HEK293 (cell line): ENCODE measurements at regions not wholly inside any gene's neighbourhood (a gene's known extent, or its start where the extent isn't known, plus 50 kb on each side); places are given as distances from the start of the nearest gene placed in this dataset.

Source experiments
- CTCF ChIA-PET: fragments of 350-600 bp; formaldehyde crosslinking; extraction: SDS; loops from one replicate; lab custom pipeline; 2021; ENCODE audit warnings: antibody characterized with exemption; lab: Yijun Ruan, JAX
- POLR2A ChIA-PET: fragments of 300-600 bp; formaldehyde crosslinking; extraction: SDS; loops from one replicate; lab custom pipeline; 2020; ENCODE audit warnings: antibody characterized with exemption, inconsistent platforms; lab: Yijun Ruan, JAX
- H3K27ac ChIP-seq: fragments of 200-500 bp; sonication (Bioruptor generic); 2 replicates; pipeline ENCODE4 v1.5.1; 2014; ENCODE audit warnings: low read depth, low read length, control low read depth, inconsistent platforms; ENCODE audit errors: extremely low read depth
- H3K36me3 ChIP-seq, 2 experiments: fragments of 200-500 bp in 1 of 2; sonication (Bioruptor generic) in 1 of 2; 1 replicate in 1 of 2; 2 replicates in 1 of 2; pipeline ENCODE4 v1.5.1; 2014 to 2017; ENCODE audit warnings: inconsistent platforms in 2 of 2, low read length in 2 of 2; ENCODE audit not compliant: control insufficient read depth in 2 of 2, insufficient read depth in 1 of 2
- H3K4me1 ChIP-seq: fragments of 200-500 bp; sonication (Bioruptor generic); 2 replicates; pipeline ENCODE4 v1.5.1; 2014; ENCODE audit warnings: mild to moderate bottlenecking, low read length, inconsistent platforms; ENCODE audit not compliant: control insufficient read depth, insufficient read depth
- H3K4me3 ChIP-seq: 2 replicates; pipeline ENCODE4 v1.5.1; 2011; ENCODE audit warnings: low read depth, mild to moderate bottlenecking, control low read depth, low read length, moderate library complexity
- H3K9me3 ChIP-seq: fragments of 200-500 bp; sonication (Bioruptor generic); 2 replicates; pipeline ENCODE4 v1.5.1; 2014; ENCODE audit warnings: low read depth, low read length, inconsistent platforms; ENCODE audit not compliant: control insufficient read depth, insufficient read depth
- BCL6B ChIP-seq: fragments of 450-650 bp; formaldehyde crosslinking; IDR thresholded peaks from 2 replicates; pipeline ENCODE4 v1.5.1; 2017; ENCODE audit warnings: missing biosample characterization, missing genetic modification characterization
- ELK4 ChIP-seq: IDR thresholded peaks from 2 replicates; pipeline ENCODE4 v1.6.1; 2011; ENCODE audit warnings: mild to moderate bottlenecking, low read depth, low read length, borderline replicate concordance
- GLI2 ChIP-seq: fragments of 450-650 bp; formaldehyde crosslinking; IDR thresholded peaks from 2 replicates; pipeline ENCODE4; 2017; ENCODE audit warnings: missing biosample characterization, missing genetic modification characterization, low read depth, borderline replicate concordance
- ZBTB26 ChIP-seq: fragments of 450-650 bp; formaldehyde crosslinking; optimal IDR thresholded peaks from 2 replicates; pipeline ENCODE3; 2016; ENCODE audit warnings: missing biosample characterization, mild to moderate bottlenecking, missing genetic modification characterization
- ZBTB6 ChIP-seq: fragments of 450-650 bp; formaldehyde crosslinking; IDR thresholded peaks from 2 replicates; pipeline ENCODE4 v1.5.1; 2017; ENCODE audit warnings: missing biosample characterization, missing genetic modification characterization
- ZFHX2 ChIP-seq: fragments of 450-650 bp; formaldehyde crosslinking; conservative IDR thresholded peaks from 2 replicates; pipeline ENCODE4 v1.5.1; 2016; ENCODE audit warnings: missing biosample characterization, missing genetic modification characterization
- ZFP3 ChIP-seq: fragments of 450-650 bp; formaldehyde crosslinking; IDR thresholded peaks from 2 replicates; pipeline ENCODE4 v1.5.1; 2016; ENCODE audit warnings: low read depth, missing biosample characterization, missing genetic modification characterization
- ZFP69B ChIP-seq: fragments of 450-650 bp; formaldehyde crosslinking; IDR thresholded peaks from 2 replicates; pipeline ENCODE4 v1.5.1; 2016; ENCODE audit warnings: missing biosample characterization, missing genetic modification characterization
- ZIC2 ChIP-seq: fragments of 450-650 bp; formaldehyde crosslinking; IDR thresholded peaks from 2 replicates; pipeline ENCODE4 v1.5.1; 2016; ENCODE audit warnings: missing biosample characterization, missing genetic modification characterization
- ZNF112 ChIP-seq: fragments of 450-650 bp; formaldehyde crosslinking; IDR thresholded peaks from 2 replicates; pipeline ENCODE4 v1.5.0; 2017; ENCODE audit warnings: missing biosample characterization, missing genetic modification characterization
- ZNF202 ChIP-seq: fragments of 450-650 bp; formaldehyde crosslinking; IDR thresholded peaks from 2 replicates; pipeline ENCODE4 v1.5.1; 2016; ENCODE audit warnings: missing biosample characterization, missing genetic modification characterization, borderline replicate concordance
- ZNF23 ChIP-seq: fragments of 450-650 bp; formaldehyde crosslinking; IDR thresholded peaks from 2 replicates; pipeline ENCODE4 v1.5.1; 2016; ENCODE audit warnings: missing biosample characterization, missing genetic modification characterization, borderline replicate concordance
- ZNF280C ChIP-seq: fragments of 450-650 bp; formaldehyde crosslinking; IDR thresholded peaks from 2 replicates; pipeline ENCODE4 v1.5.1; 2016; ENCODE audit warnings: missing biosample characterization, missing genetic modification characterization
- ZNF302 ChIP-seq: fragments of 450-650 bp; formaldehyde crosslinking; IDR thresholded peaks from 2 replicates; pipeline ENCODE4 v1.5.1; 2016; ENCODE audit warnings: missing biosample characterization, missing genetic modification characterization, low read depth
- ZNF610 ChIP-seq: fragments of 450-650 bp; formaldehyde crosslinking; IDR thresholded peaks from 2 replicates; pipeline ENCODE4 v1.5.1; 2016; ENCODE audit warnings: missing biosample characterization, missing genetic modification characterization, borderline replicate concordance
- ZNF654 ChIP-seq: fragments of 450-650 bp; formaldehyde crosslinking; IDR thresholded peaks from 2 replicates; pipeline ENCODE4 v1.5.1; 2016; ENCODE audit warnings: low read depth, missing biosample characterization, missing genetic modification characterization
- ZNF768 ChIP-seq: fragments of 450-650 bp; formaldehyde crosslinking; IDR thresholded peaks from 2 replicates; pipeline ENCODE4 v1.5.1; 2018; ENCODE audit warnings: missing biosample characterization, mild to moderate bottlenecking, missing genetic modification characterization
- TF ChIP-seq, protein P1 (sequence below): fragments of 450-650 bp; formaldehyde crosslinking; IDR thresholded peaks from 2 replicates; pipeline ENCODE4 v1.5.1; 2017; ENCODE audit warnings: missing biosample characterization, mild to moderate bottlenecking, missing genetic modification characterization, moderate library complexity

GRCh38 chr1:73947009-73947408 lies 251.0 kb downstream of the LRRIQ3 start:
- POLR2A ChIA-PET, result no interaction called here
- Histone ChIP-seq H3K4me3 (no peak overlapping the region), H3K9me3 (no peaks in the 10 kb centered on the region), H3K4me1 (no peaks in the 10 kb centered on the region), H3K36me3 (no peaks in the 10 kb centered on the region), H3K27ac (no peak overlapping the region)
- no peak for TF ChIP-seq ZIC2 (tag by site-specific recombination)
- TF ChIP-seq ZNF302 (tag by site-specific recombination), result no peak
- TF ChIP-seq ZFP3 (tag by site-specific recombination), result no peak
- TF ChIP-seq ZNF112, result no peak
- TF ChIP-seq ZNF202 (tag by site-specific recombination), result no peak
- TF ChIP-seq ZNF610 (tag by site-specific recombination), result no peak
- TF ChIP-seq GLI2 (tag by site-specific recombination), result no peak
- no peak for TF ChIP-seq ZFHX2 (tag by site-specific recombination)
- TF ChIP-seq, protein P1, sequence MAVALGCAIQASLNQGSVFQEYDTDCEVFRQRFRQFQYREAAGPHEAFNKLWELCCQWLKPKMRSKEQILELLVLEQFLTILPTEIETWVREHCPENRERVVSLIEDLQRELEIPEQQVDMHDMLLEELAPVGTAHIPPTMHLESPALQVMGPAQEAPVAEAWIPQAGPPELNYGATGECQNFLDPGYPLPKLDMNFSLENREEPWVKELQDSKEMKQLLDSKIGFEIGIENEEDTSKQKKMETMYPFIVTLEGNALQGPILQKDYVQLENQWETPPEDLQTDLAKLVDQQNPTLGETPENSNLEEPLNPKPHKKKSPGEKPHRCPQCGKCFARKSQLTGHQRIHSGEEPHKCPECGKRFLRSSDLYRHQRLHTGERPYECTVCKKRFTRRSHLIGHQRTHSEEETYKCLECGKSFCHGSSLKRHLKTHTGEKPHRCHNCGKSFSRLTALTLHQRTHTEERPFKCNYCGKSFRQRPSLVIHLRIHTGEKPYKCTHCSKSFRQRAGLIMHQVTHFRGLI (tag by site-specific recombination), result no peak
- CTCF ChIA-PET, result no interaction called here

DNA sequence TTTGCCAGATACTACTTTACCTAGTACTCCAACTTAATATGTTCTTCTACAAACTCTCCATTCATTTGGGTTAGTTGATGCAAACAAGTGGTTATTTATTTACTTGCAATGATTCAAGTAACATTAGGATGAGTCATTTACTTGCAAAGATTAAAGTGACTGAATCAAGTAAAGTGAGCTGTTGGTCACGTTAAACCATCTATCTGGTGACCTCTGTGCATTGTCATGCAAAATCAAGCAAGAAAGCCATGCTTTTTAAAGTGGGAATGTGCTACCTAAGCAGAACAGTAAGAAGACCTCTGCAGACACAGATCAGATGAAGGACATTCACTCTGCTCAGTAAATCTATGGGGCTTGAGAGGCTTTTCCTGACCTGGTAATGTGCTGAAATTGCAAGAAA lies 254.7 kb downstream of the LRRIQ3 start:
- Histone ChIP-seq H3K4me3 (no peak overlapping the region), H3K27ac (no peak overlapping the region), H3K36me3 (no peaks in the 10 kb centered on the region), H3K4me1 (no peaks in the 10 kb centered on the region), H3K9me3 (no peaks in the 10 kb centered on the region)
- no peak for TF ChIP-seq ZBTB26 (tag by site-specific recombination)
- CTCF ChIA-PET, result no interaction called here
- POLR2A ChIA-PET, result no interaction called here

GRCh38 chr1:73930293-73930692 lies 267.7 kb downstream of the LRRIQ3 start:
- ChIA-PET POLR2A (no interaction called here), CTCF (no interaction called here)
- H3K9me3 ChIP-seq, result no peaks in the 10 kb centered on the region
- no peaks in the 10 kb centered on the region for H3K4me1 ChIP-seq
- no peak overlapping the region for H3K4me3 ChIP-seq
- no peak overlapping the region for H3K27ac ChIP-seq
- TF ChIP-seq ZNF654 (tag by site-specific recombination), result no peak
- no peak for TF ChIP-seq ZNF280C
- H3K36me3 ChIP-seq, result no peaks in the 10 kb centered on the region

DNA sequence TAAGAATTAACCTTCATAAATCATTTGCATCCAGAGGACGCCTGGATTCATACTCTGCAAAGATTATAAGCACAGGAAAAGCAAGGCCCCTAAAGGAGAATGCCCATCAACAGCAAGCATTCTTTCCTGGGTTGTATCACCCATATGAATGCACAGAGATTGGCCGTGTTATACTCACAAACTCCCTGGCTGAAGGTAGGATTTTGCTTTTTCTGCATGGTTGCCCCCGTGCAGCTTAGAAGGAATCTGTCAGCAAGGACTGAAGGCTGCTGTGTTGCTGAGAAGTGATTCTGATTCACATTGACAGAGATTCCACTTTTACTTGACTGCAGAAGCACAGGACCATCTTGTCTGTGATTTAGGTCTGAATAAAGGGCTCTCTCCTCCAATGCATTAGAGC lies 283.0 kb downstream of the LRRIQ3 start:
- ChIA-PET POLR2A (no interaction called here), CTCF (no interaction called here)
- Histone ChIP-seq H3K27ac (no peak overlapping the region), H3K4me3 (no peak overlapping the region), H3K36me3 (no peaks in the 10 kb centered on the region), H3K9me3 (no peaks in the 10 kb centered on the region), H3K4me1 (no peaks in the 10 kb centered on the region)
- TF ChIP-seq ZFP69B (tag by site-specific recombination), result no peak
- TF ChIP-seq, protein P1 (tag by site-specific recombination), result no peak
- no peak for TF ChIP-seq BCL6B (tag by site-specific recombination)
- TF ChIP-seq ELK4, result no peak
- no peak for TF ChIP-seq ZBTB6 (tag by site-specific recombination)
- TF ChIP-seq ZNF23 (tag by site-specific recombination), result no peak
- no peak for TF ChIP-seq ZNF768
